GM18873 (cell line): ENCODE measurements at regions not wholly inside any gene's neighbourhood (a gene's known extent, or its start where the extent isn't known, plus 50 kb on each side); places are given as distances from the start of the nearest gene placed in this dataset.
A peak's percentile ranks its signal among the peaks of the same experiment; 100 is the strongest.
"Not testable (repeated sequence)": the region's sequence is repeated elsewhere in the genome, so short reads cannot be mapped to it uniquely, and the experiment has no call there.

Experiments
- ATAC-seq: cut with Tn5 transposase; IDR thresholded peaks from one replicate; pipeline ENCODE4 v1.9.1; 2021; ENCODE audit warnings: mild to moderate bottlenecking, moderate library complexity, moderate number of reproducible peaks; ENCODE audit not compliant: unreplicated experiment, low FRiP score

DNA sequence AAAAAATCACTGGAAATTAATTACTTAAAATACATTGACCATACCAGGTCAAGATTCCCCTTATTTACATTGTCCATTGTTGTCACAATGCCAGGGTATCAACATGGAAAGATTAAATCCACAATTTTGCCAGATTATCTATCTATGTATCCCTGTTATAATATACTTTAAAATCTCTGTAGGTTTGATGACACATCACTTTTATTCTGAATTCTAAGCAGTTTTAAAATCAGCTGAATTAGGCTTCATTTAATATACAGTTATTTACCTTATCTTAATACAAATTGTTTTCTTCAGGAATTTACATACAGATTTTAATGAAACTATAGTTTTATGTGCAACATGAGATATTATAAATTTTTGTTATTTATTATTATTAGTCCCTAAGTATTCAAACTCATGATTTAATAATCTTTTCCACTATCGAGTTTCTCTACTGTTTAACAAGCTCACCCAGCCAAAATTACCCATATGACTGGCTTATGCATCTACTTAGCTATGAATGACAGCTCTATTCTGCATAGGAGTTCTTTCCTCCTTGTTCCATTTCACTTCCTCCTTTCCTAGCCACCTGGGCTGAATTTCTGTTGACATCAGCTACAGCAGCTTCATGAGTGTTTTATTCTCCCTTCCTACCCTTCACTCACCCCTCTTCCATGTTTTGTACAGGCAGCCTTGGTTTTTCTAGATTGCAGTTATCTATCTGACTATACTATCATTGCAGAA lies 654.2 kb upstream of the MAP3K7 start:
- peak; percentile 58 for ATAC-seq

DNA sequence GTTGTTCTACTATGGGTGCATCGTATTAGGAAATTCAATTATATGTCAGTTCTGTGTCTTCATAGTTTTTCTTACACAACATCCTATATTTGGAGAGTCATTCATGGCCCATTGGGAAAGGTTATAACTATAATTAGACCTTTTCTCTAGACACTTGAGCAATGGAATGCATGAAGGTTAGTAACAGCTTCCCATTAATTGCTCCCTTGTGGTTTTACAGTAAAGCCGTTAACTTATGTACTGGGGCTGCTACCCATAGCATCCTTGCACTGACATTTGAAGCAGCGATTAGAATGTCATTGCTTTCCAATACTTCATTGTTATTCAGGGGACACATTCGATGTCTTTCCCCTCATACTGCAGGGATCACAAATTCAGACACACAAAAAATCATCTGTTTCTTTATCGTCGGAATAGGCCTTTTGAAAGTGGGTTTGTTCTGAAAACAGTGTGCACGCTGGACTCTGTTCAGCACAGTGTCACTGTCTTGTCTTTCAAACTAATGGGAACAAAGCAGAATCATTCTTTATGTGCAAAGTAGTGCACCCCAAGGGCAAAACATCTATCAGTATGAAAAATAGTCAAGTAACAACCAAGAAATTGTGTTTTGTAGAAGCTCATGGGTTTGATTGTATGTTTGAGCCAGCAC lies 634.3 kb upstream of the MAP3K7 start:
- no peak for ATAC-seq

DNA sequence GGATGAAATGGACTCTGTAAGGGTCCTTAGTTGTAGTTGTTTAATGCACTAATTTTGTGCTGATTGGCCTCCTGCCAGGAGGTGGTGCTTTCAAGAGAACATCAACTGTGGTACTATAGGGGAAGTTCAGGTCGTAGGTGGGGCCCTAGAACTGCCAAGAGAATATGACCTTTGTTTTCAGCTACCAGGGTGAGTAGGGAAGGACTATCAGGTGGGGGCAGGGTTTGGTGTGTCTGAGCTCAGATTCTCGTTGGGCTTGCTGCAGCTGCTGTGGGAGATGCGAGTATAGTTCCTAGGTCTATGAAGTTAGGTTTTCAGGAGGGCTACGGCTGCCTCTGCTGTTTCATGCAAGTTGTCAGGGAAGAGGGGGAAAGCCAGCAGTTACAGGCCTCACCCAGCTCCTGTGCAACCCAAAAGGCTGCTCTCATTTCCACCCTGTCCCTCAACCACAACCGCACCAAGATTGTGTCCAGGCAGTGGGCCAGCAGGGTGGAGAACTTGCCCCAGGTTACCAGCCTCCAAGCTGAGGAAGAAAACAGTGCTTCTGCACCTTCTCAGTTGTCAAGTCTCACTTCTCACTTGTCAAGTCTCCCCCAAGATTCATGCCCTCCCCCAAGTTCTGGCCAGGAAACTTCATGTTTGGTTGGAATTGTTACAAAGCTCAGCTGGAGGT lies 626.5 kb upstream of the MAP3K7 start:
- ATAC-seq = no peak

DNA sequence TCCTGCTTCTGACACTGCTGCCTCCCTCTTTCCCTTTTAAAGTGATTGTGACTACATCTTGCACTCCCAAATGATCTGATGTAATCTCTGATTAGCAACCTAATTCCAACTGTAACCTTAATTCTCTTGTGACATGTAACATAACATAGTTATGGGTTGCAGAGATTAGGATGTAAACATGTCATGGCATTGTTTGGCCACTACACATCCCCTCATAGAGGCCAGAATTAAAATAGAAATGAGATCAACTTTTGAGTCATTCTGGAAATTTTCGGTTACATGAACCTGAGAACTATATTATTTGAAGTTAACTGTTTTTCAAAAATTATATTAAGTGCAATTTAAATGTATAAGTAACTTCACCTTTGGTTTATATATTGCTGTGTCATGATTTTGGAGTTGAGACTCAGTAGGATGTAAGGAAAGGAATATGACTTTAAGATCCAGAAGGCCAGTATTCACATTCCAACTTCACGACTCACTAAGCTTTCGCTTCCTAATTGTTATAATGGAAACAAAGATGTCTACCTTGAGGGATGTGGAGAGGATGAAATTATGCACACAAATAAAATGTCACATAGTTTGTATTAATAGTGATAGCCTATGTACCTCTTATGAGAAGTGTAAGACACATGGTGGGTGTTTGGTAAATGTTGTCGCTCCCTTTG lies 611.9 kb upstream of the MAP3K7 start:
- ATAC-seq = no peak

DNA sequence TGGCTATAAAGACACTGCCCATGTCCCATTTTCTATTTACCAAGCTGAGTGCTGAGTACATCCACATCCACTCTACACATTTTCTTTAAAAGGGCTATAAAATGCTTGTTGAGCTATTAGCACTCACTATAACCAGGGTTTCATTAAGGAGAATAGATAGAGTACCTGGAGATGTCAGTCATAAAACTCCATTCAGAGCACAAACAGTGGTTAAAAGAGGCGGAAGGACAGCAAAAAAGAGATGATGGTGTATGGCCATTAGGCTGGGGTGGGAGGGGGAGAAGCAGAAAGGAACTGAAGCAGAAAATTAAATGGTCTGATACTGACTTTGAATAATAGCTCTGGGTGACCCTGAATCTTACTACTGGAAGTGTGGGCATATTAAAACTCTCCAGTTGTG lies 609.9 kb upstream of the MAP3K7 start:
- no peak for ATAC-seq

DNA sequence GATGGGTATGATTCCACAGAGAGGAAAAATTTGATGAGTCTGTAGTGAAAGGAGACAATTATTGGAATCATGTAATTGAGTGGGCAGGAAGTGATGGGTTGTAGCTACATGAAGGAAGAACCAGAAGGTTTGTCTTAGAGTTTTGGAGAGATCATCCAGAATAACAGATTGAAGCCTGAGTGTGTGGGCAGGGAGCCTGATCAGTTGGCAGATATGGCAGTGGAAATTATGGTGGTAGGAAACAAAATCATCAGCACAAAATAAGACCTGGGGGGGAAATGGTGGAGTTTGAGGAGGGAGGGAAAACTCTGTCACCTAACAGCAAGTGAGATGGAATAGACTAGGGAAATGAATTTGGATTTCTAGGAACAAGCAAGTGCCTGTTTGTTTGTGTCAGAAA lies 606.6 kb upstream of the MAP3K7 start:
- no peak for ATAC-seq

DNA sequence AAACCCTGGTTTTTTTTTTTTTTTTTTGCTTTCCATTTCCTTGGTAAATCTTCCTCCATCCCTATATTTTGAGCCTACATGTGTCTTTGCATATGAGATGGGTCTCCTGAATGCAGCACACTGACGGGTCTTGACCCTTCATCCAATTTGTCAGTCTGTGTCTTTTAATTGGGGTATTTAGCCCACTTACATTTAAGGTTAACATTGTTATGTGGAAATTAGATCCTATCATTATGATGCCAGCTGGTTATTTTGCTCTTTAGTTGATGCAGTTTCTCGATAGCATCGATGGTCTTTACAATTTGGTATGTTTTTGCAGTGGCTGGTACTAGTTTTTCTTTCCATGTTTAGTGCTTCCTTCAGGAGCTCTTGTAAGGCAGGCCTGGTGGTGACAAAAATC lies 603.2 kb upstream of the MAP3K7 start:
- ATAC-seq = not testable (repeated sequence)

DNA sequence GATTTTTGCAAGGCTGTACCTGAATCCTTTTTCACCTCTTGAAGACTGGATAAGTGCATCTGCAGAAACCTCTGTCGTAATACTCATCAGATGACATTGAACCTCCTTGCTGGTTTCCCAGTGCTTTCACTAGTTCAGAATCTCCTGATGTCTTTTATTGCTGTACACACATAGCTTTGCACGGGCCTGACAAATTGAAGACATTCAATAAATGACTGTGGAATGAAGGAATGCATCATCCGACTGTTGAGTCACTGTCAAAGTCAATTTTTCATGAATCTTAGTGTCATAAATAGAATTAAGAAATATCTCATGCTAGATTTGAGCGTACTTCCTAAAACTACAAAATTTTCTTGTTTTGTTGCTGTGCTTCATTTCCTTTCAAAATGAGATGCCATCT lies 598.2 kb upstream of the MAP3K7 start:
- no peak for ATAC-seq

DNA sequence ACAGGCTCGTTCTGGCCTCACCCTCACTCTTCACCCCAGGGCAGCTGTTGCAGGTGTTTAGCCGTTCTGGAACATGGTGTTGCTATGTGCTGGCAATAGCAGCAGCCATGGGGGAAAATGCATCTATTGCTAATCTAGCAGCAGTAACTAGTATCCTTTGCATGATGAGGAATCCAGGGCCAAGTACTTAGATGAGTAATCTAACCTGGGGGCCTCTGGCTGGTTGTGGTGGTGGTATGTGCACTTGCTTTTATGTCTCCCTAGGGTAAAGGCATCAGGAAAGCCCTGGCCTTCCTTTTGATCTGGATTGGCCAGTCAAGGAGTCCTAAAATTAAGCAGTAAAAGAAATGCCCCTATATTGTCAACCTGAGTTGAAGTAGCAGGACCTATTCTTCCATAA lies 594.5 kb upstream of the MAP3K7 start:
- no peak for ATAC-seq

DNA sequence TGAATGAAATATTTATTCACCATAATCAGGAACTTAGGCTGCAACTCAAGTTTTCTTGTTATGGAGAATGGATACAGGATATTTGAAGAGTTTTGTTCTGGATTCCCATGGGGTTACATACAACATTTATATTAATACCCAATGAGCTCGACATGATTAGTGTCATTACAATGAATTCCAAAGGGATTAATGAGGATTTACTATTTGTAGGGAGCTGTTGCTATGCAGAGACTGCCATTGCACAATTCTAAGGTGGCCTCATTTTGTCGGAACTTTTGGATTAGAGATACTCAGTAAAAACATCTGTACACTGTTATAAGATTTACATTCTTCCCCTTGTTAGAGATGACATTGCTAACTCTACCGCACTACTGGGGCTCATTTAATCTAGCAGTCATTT lies 586.8 kb upstream of the MAP3K7 start:
- ATAC-seq = no peak

DNA sequence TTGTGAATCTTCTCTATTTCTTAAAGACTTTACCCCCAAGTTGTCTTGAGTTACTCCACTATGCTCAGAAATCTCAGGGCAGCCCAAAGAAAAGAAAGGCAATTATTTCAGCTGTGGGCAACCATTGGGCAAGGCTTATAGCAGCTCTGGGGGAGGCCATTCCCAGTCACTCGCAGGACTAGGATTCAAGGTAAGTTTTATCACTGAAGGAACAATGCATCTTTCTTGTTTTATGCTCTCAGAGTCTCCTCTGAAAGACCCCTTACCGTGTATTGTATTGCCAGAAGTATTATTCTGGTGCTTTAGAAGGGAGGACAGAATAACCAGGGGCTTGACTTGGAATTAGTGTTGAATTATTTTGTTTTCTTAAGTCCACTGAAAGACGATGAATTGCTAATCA lies 586.3 kb upstream of the MAP3K7 start:
- no peak for ATAC-seq

DNA sequence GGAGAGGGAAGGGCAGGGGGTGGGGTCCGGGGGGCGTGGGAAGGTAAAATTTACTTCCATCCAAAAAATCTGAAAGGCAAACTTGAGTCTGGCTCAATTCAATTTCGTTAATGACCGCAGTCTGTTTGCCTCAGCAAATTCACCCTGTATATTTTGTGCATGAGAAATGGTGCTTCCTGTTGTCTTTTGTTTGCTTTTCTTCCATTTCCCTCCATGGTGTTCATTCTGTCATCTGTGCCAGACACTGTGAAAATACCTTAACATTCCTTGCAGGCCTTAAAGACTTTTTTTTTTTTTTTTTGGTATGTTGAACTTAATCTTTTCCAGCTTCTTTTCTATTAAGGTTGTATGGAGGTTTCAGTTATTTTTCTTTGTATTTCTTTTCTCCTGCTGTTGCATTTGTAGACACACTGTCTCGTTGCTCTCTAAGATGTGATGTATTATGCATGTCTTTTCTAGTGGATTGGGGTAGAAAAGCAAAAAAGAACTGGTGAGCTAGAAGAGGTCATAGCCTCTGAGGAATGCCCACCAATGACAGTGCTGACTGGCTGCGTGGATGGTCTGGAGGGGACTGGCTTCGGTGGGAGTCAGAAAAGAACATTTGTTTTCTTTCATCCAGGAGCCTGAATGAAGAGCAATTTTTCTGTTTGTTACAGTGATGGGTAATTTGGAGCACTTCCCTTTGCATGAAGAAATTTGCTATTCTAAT lies 585.0 kb upstream of the MAP3K7 start:
- ATAC-seq = no peak

DNA sequence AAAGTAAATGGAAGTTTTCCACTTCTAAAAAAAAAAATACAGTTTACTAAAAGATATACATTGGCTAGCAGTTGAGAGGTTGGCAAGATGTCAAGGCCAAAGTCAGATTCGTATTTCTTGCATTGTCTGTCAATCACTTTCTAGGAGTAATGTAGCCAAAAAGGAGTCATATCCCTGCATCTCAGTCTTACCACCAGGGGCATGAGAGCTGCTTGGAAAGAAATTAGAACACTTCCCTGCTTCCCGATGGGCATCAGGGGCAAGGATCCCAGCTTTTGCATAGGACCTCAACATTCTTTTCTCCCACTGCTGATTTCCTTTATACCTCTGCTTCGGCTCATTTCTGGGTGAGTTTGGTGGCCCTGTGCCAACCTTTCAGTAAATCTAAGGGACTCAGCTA lies 581.0 kb upstream of the MAP3K7 start:
- no peak for ATAC-seq

DNA sequence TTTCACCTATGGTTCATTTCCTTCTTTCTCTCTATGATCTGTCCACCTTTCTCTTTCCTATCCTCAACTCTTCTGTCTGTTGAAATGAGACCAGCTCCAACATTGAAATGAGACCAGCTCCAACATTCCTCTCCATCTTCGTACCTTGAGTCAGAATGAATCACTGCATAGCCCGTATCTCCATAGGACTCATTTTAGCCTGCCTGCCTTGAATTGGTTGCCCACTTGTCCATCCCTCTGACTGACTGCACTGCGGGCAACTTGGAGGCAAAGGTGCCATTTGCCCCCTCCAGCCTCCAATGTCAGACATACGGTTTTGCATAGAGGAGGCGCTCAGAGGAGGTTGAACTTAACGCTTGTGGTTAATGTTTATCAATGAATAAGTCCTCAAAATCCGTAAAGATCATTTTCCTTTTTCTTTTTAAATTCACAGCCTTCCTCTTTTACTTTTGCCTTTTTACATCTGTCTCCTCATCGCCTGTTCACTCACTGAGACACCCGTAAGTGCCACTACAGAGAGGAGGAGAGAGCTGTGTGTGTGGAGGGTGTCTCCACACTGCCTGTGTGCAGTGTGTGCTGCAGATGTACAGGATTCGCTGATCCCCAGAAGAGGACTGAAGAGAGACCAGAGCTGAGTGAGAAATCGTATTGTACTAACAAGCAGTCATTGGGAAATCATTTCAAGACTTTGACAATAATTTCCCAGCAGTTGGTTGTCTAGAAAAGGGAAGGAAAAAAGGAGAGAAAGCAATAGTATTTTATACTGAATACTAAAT lies 579.6 kb upstream of the MAP3K7 start:
- ATAC-seq = no peak

DNA sequence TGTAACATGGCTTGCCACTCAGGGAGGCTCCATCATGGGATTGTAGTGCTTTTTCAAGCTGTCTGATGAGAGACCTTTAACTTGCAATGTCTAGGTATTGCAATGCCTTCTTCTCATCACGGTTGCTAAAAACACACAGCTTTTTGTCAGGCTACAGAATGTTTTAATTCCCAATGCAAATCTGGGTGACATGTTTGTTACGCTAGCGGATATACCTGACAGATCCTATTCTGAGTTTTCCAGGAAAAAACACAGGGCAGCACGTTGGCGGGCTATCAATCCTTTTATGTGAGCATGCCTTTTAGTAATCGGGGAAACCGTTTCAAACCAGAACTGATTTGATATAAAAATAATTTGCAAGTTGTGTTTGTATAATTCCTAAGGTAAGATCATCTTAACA lies 577.2 kb upstream of the MAP3K7 start:
- no peak for ATAC-seq

DNA sequence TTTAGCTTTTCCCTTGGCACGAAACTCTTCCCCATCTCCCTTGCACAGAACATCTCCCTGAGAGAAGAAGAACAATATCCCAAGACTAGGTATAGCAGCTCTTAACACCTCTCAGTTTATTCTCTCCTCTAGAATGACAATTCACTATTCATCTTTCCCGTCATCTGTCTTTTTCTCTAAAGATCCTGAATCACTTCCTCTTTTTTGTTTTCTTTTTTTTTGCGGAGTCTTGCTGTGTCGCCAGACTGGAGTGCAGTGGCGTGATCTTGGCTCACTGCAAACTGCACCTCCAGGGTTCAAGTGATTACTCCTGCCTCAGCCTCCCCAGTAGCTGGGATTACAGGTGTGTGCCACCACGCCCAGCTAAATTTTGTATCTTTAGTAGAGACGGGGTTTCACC lies 574.4 kb upstream of the MAP3K7 start:
- no peak for ATAC-seq

DNA sequence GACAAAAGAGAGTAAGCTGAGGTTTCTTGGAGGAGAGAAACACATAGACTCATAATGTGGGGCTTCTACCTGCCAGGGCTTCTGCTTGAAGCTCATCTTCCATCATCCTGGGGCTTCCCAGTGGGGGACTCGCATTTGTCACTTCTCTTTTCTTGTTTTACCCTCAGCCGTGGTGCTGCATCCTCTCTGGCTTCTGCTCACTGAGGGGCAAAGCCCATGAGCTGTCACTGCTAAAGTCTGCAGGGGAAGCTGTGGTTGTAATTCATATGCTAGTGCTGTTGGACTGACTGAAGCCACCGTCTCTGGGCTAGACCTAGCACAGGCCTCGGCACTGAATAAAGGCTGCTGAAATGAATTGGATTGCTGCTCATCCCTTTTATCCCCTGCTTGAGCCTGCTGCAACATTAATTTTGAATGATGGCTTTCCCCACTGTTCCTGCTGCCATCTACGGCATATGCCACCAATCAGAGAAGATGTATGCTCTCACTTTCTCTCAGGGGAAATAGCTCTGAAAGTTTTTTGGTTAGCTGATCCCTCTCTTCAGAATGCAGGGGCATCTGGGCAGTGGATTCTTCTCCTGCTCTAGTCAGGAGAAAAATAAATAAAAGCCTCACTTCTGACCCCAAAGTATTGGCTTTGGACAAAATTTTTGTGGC lies 568.4 kb upstream of the MAP3K7 start:
- ATAC-seq = no peak

DNA sequence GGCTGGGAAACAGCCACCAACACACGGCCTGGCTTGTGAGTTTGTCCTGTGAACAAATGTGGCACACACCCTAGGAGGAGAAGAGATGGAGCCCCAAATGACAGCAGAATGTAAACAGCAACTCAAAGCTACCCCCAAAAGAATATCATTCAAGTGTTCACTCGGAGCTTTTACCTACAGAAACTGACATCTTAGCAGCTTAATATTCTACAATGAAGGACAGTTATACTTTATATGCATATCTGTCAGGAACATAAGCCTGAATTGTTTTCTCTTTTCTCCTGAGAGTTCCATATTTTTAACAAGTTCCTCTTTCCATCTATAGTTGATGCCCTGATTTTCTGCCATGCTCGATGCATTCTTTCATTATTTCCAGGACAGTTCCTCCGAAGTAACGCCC lies 566.0 kb upstream of the MAP3K7 start:
- ATAC-seq = no peak

DNA sequence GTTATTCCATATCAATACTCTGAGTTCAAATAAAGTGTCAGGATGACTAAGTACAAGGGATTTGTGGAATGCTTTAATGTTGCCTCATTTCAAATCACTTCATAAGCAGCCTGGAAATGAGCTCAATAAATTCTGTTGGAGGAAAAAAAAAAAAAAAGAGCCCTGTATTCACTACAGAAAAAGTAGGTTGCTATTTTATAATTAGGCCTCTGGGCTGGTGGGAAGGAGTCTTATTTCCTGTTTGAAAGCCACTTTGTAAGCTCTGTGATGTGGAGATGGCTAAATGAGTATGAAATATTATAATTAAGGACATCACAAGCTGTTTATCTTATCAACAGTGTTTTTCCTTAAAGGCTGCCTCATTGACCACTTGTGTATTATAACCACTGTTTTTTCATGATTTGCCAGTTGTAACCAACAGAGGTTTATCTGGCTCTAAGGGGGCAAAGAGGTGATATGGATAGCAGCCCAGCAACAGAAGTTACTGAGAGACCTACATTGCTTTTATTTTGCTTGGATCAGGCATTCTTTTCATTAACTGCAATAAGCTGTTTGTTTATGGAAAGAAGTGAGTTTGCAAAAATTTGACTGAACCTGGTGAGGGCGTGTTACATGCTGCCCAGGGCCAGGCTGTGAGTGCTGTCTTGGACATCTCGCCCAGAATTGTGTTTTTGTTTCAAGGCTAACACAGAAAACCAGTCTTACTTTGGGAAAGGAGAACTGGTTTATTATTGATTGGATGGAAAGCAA lies 563.3 kb upstream of the MAP3K7 start:
- ATAC-seq = no peak
